ENCODE measurements at regions not wholly inside any gene's neighbourhood (a gene's known extent, or its start where the extent isn't known, plus 50 kb on each side); places are given as distances from the start of the nearest gene placed in this dataset.

DNA sequence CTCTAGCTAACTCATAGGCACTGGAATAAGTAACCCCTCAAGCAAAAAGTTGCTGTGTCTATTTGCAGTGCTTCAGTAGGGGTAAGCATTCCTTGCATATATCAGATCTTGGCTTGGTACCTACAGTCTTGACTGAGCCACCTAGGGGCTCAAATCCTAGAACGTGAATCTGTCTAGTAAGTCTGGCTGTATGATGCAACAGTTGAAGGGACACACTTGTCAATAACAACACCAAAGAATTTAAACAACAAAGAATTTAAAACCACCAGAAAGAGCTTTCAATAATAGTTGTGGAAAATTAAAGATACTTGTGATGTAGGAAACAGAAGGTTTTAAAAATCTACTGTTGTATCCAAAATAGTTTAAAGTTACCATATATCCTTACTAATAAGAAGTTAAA lies 65.4 kb downstream of the EBLN1 start (continued):
- no peak for TF ChIP-seq CTCF (IDR thresholded peaks at IDR 0.05 in 2 of 3, conservative IDR thresholded peaks at IDR 0.05 in 1 of 3; ENCODE audit: borderline replicate concordance in 1 of 3, insufficient read depth in 1 of 3, low read depth in 2 of 3, low read length in 2 of 3)
- no peak for TF ChIP-seq SRF (IDR thresholded peaks at IDR 0.05; ENCODE audit: low read depth)
- no peak for TF ChIP-seq FOSL1 (IDR thresholded peaks at IDR 0.05; ENCODE audit: low read depth)
- TF ChIP-seq ZNF274 (IDR thresholded peaks at IDR 0.05; ENCODE audit: low read depth, low read length) = no peak
- TF ChIP-seq EZH2 (IDR thresholded peaks at IDR 0.05) = no peak
- TF ChIP-seq EZH2phosphoT487 (IDR thresholded peaks at IDR 0.05; ENCODE audit: borderline replicate concordance) = no peak
- TF ChIP-seq POLR2A (IDR thresholded peaks at IDR 0.05; ENCODE audit: borderline replicate concordance, extremely low read depth, insufficient read depth, insufficient read length) = no peak
- TF ChIP-seq ELF1 (IDR thresholded peaks at IDR 0.05; ENCODE audit: borderline replicate concordance, low read depth) = no peak
- no peak for TF ChIP-seq SP1 (IDR thresholded peaks at IDR 0.05; ENCODE audit: low read depth)
- no peak for TF ChIP-seq CEBPB (IDR thresholded peaks at IDR 0.05; ENCODE audit: low read depth)
- TF ChIP-seq EGR1 (IDR thresholded peaks at IDR 0.05; ENCODE audit: low read depth) = no peak

DNA sequence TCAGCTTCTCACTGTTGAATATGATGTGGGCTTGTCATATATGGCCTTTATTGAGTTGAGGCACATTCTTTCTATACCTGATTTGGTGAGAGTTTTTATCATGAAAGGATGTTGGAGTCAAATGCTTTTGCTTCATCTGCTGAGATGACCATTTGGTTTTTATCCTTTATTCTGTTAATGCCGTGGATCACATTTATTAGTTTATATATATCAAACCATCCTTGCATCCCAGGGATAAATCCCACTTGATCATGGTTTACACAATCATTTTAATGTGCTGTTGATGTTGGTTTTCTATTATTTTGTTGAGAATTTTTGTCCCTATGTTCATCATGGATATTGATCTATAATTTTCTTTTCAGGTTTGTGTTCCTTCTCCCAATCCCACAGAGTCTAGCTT lies 67.0 kb downstream of the EBLN1 start:
- POLR2A ChIA-PET = no interaction called here
- RAD21 ChIA-PET (ENCODE audit: low non-redundant PET in 1 of 2, low total read pairs in 2 of 2, uncharacterized antibody in 2 of 2, unreplicated experiment in 2 of 2) = no interaction called here
- Histone ChIP-seq H3K9ac (ENCODE audit: low read length) (no peak overlapping the region), H3K4me3 (replicated peaks in 1 of 2; ENCODE audit: low read depth in 1 of 2, low read length in 2 of 2) (no peak overlapping the region), H3K27me3 (ENCODE audit: insufficient read depth, low read length) (no peaks in the 10 kb centered on the region), H3K9me3 (ENCODE audit: control insufficient read depth in 1 of 2, insufficient read depth in 1 of 2, low read depth in 1 of 2, low read length in 2 of 2) (no peaks in the 10 kb centered on the region; a peak in 2 of 4 replicates), H3K9me2 (ENCODE audit: insufficient read depth) (no peaks in the 10 kb centered on the region), H3K4me2 (ENCODE audit: low read length) (no peak overlapping the region), H3K27ac (ENCODE audit: low read depth, low read length) (no peak overlapping the region), H3K36me3 (ENCODE audit: control insufficient read depth in 1 of 2, insufficient read depth in 2 of 2, low read length in 2 of 2) (no peaks in the 10 kb centered on the region), H3K4me1 (ENCODE audit: control insufficient read depth in 1 of 2, insufficient read depth in 2 of 2, low read length in 2 of 2) (no peaks in the 10 kb centered on the region), H2AFZ (ENCODE audit: low read depth, low read length, poor library complexity, severe bottlenecking) (no peak overlapping the region), H3K79me2 (ENCODE audit: insufficient read depth, low read length) (no peaks in the 10 kb centered on the region), H4K20me1 (ENCODE audit: insufficient read depth) (no peaks in the 10 kb centered on the region)
- TF ChIP-seq CEBPB (IDR thresholded peaks at IDR 0.05; ENCODE audit: low read depth) = no peak
- no peak for TF ChIP-seq POLR2AphosphoS5 (IDR thresholded peaks at IDR 0.05; ENCODE audit: low read depth, low read length)
- no peak for TF ChIP-seq CTCF (IDR thresholded peaks at IDR 0.05 in 2 of 3, conservative IDR thresholded peaks at IDR 0.05 in 1 of 3; ENCODE audit: borderline replicate concordance in 1 of 3, insufficient read depth in 1 of 3, low read depth in 2 of 3, low read length in 2 of 3)
- TF ChIP-seq RAD21 (IDR thresholded peaks at IDR 0.05; ENCODE audit: low read depth) = no peak
- no peak for TF ChIP-seq CBX3 (IDR thresholded peaks at IDR 0.05; ENCODE audit: low read depth)
- no peak for TF ChIP-seq ZNF274 (IDR thresholded peaks at IDR 0.05; ENCODE audit: low read depth, low read length)
- no peak for TF ChIP-seq POLR2A (IDR thresholded peaks at IDR 0.05; ENCODE audit: borderline replicate concordance, extremely low read depth, insufficient read depth, insufficient read length)
- no peak for TF ChIP-seq EZH2phosphoT487 (IDR thresholded peaks at IDR 0.05; ENCODE audit: borderline replicate concordance)
- TF ChIP-seq FOSL1 (IDR thresholded peaks at IDR 0.05; ENCODE audit: low read depth) = no peak
- TF ChIP-seq EGR1 (IDR thresholded peaks at IDR 0.05; ENCODE audit: low read depth) = no peak
- no peak for TF ChIP-seq YY1 (IDR thresholded peaks at IDR 0.05; ENCODE audit: extremely low read depth, insufficient replicate concordance, low read depth, low read length)
- no peak for TF ChIP-seq ATF3 (IDR thresholded peaks at IDR 0.05)
- CTCF ChIA-PET = no interaction called here
- BruUV-seq (replicated peaks) = no TSS peak
- intact Hi-C loops (cut with micrococcal nuclease) = no loop called here
- ATAC-seq = no peak
- DNase-seq (ENCODE audit: low read depth, low spot score) = no peak
